Vagina (tissue), 2 donors: ENCODE measurements at regions not wholly inside any gene's neighbourhood (a gene's known extent, or its start where the extent isn't known, plus 50 kb on each side); places are given as distances from the start of the nearest gene placed in this dataset.

Experiments
- DNase-seq, 2 donors: peaks; one replicate each; pipeline ENCODE4 v3.0.0-alpha.2; 2017; ENCODE audit errors: extremely low spot score in 2 of 2
- H3K27ac ChIP-seq: fragments of 200-600 bp; sonication (generic); one replicate; pipeline ENCODE4 v1.5.1; 2019
- H3K27me3 ChIP-seq: fragments of 200-600 bp; sonication (generic); one replicate; pipeline ENCODE4 v1.5.1; 2019
- H3K36me3 ChIP-seq, 2 donors: fragments of 200-600 bp; sonication (generic); one replicate each; pipeline ENCODE4 v1.5.1; 2017 to 2019
- H3K4me1 ChIP-seq: fragments of 200-600 bp; sonication (generic); one replicate; pipeline ENCODE4 v1.5.1; 2019
- H3K4me3 ChIP-seq, 2 donors: fragments of 200-600 bp; sonication (generic); 1 replicate in 1 of 2; 2 replicates in 1 of 2; pipeline ENCODE4 v1.5.1; 2016 to 2019
- H3K9me3 ChIP-seq: fragments of 200-600 bp; sonication (generic); one replicate; pipeline ENCODE4 v1.5.1; 2019
- CTCF ChIP-seq, 3 experiments: fragments of 450-650 bp in 2 of 3; fragments of 200-600 bp in 1 of 3; sonication (generic) in 1 of 3; IDR thresholded peaks; one replicate each; pipeline ENCODE4 v1.5.1; 2017 to 2019; ENCODE audit warnings: antibody characterized with exemption in 3 of 3, mild to moderate bottlenecking in 2 of 3, moderate library complexity in 2 of 3
- POLR2A ChIP-seq, 2 donors: fragments of 450-650 bp; IDR thresholded peaks; one replicate each; pipeline ENCODE4 v1.6.1; 2017; ENCODE audit warnings: antibody characterized with exemption in 2 of 2, mild to moderate bottlenecking in 2 of 2, moderate library complexity in 2 of 2
- POLR2AphosphoS5 ChIP-seq, 2 donors: sonication (generic); formaldehyde crosslinking; IDR thresholded peaks; one replicate each; pipeline ENCODE4 v1.9.0; 2017; ENCODE audit warnings: antibody characterized with exemption in 2 of 2, mild to moderate bottlenecking in 2 of 2, low read depth in 1 of 2; ENCODE audit not compliant: insufficient read depth in 1 of 2
- intact Hi-C: fragments of 100-400 bp; cut with DNase I; formaldehyde crosslinking; loops from one replicate; pipeline ENCODE4 v1.15.1; 2023

- no peaks in the 10 kb centered on the region for H3K27me3 ChIP-seq
- no peak for DNase-seq
- no peak overlapping the region for H3K4me3 ChIP-seq
- intact Hi-C loops = no loop called here
- H3K36me3 ChIP-seq = no peaks in the 10 kb centered on the region
- TF ChIP-seq POLR2A (IDR thresholded peaks at IDR 0.05) (no peak), CTCF (IDR thresholded peaks at IDR 0.05) (no peak)
- no peaks in the 10 kb centered on the region for H3K4me1 ChIP-seq
- no peaks in the 10 kb centered on the region for H3K9me3 ChIP-seq
- H3K27ac ChIP-seq = no peak overlapping the region
Observed at GRCh38 chrX:98028691-98029090, 1145.0 kb downstream of the RPA4 start.

GRCh38 chrX:98029861-98030260, 1146.2 kb downstream of the RPA4 start:
- no peaks in the 10 kb centered on the region for H3K27me3 ChIP-seq
- no peak overlapping the region for H3K4me3 ChIP-seq
- intact Hi-C loops = no loop called here
- no peak overlapping the region for H3K27ac ChIP-seq
- no peaks in the 10 kb centered on the region for H3K9me3 ChIP-seq
- no peaks in the 10 kb centered on the region for H3K36me3 ChIP-seq
- TF ChIP-seq POLR2AphosphoS5 (IDR thresholded peaks at IDR 0.05; ENCODE audit: insufficient read depth in 1 of 2, low read depth in 1 of 2) (no peak), POLR2A (IDR thresholded peaks at IDR 0.05) (no peak), CTCF (IDR thresholded peaks at IDR 0.05) (no peak)
- H3K4me1 ChIP-seq = no peaks in the 10 kb centered on the region
- DNase-seq = no peak

GRCh38 chrX:98057176-98057575, 1173.5 kb downstream of the RPA4 start:
- no peaks in the 10 kb centered on the region for H3K4me1 ChIP-seq

GRCh38 chrX:98065151-98065550, 1181.4 kb downstream of the RPA4 start:
- Histone ChIP-seq H3K4me1 (no peaks in the 10 kb centered on the region), H3K36me3 (no peaks in the 10 kb centered on the region), H3K4me3 (no peak overlapping the region), H3K9me3 (no peaks in the 10 kb centered on the region), H3K27ac (no peak overlapping the region), H3K27me3 (no peaks in the 10 kb centered on the region)
- intact Hi-C loops = no loop called here
- no peak for DNase-seq
- no peak for TF ChIP-seq CTCF (IDR thresholded peaks at IDR 0.05)
- TF ChIP-seq POLR2A (IDR thresholded peaks at IDR 0.05) = no peak
- no peak for TF ChIP-seq POLR2AphosphoS5 (IDR thresholded peaks at IDR 0.05; ENCODE audit: insufficient read depth in 1 of 2, low read depth in 1 of 2)

More at GRCh38 chrX:98057176-98057575, 1173.5 kb downstream of the RPA4 start:
- no peaks in the 10 kb centered on the region for H3K9me3 ChIP-seq
- no peak for TF ChIP-seq POLR2AphosphoS5 (IDR thresholded peaks at IDR 0.05; ENCODE audit: insufficient read depth in 1 of 2, low read depth in 1 of 2)
- no peak for TF ChIP-seq CTCF (IDR thresholded peaks at IDR 0.05)
- TF ChIP-seq POLR2A (IDR thresholded peaks at IDR 0.05) = no peak
- no peak overlapping the region for H3K27ac ChIP-seq
- H3K36me3 ChIP-seq = no peaks in the 10 kb centered on the region
- intact Hi-C loops = no loop called here
- no peak overlapping the region for H3K4me3 ChIP-seq
- DNase-seq = no peak
- no peaks in the 10 kb centered on the region for H3K27me3 ChIP-seq

GRCh38 chrX:98067611-98068010, 1183.9 kb downstream of the RPA4 start:
- Histone ChIP-seq H3K27me3 (no peaks in the 10 kb centered on the region), H3K36me3 (no peaks in the 10 kb centered on the region), H3K9me3 (no peaks in the 10 kb centered on the region), H3K4me1 (no peaks in the 10 kb centered on the region), H3K27ac (no peak overlapping the region), H3K4me3 (no peak overlapping the region)
- DNase-seq = no peak
- intact Hi-C loops = no loop called here
- TF ChIP-seq CTCF (IDR thresholded peaks at IDR 0.05) (no peak), POLR2A (IDR thresholded peaks at IDR 0.05) (no peak), POLR2AphosphoS5 (IDR thresholded peaks at IDR 0.05; ENCODE audit: insufficient read depth in 1 of 2, low read depth in 1 of 2) (no peak)
